Activated B cell treated with CpG ODN at 0.5 μM for 24 hours (primary cell): ENCODE measurements at regions not wholly inside any gene's neighbourhood (a gene's known extent, or its start where the extent isn't known, plus 50 kb on each side); places are given as distances from the start of the nearest gene placed in this dataset.

ENCODE experiments used
- ATAC-seq: fragments of 200-7000 bp; cut with Tn5 transposase; one replicate; pipeline ENCODE4 v1.10.0; 2021; ENCODE audit warnings: low read depth, mild to moderate bottlenecking, moderate library complexity
- CTCF ChIA-PET: fragments of 350-600 bp; sonication (Branson Sonifier 250); formaldehyde crosslinking; loops from one replicate; lab custom pipeline; 2021; ENCODE audit warnings: antibody characterized with exemption; lab: Charles Lee
- POLR2A ChIA-PET: fragments of 350-600 bp; sonication (Branson Sonifier 250); formaldehyde crosslinking; loops from one replicate; lab custom pipeline; 2021; ENCODE audit warnings: antibody characterized with exemption; lab: Charles Lee
- DNase-seq: peaks from one replicate; pipeline ENCODE4 v3.0.0; 2022
- H3K27ac Mint-ChIP-seq: one replicate; pipeline ENCODE4 v1.8.0; 2020; ENCODE audit warnings: mixed read lengths
- H3K27me3 Mint-ChIP-seq: one replicate; pipeline ENCODE4 v1.8.0; 2021; ENCODE audit warnings: mixed read lengths
- H3K36me3 Mint-ChIP-seq: one replicate; pipeline ENCODE4 v1.8.0; 2021; ENCODE audit warnings: low read depth, mixed read lengths
- H3K4me1 Mint-ChIP-seq: one replicate; pipeline ENCODE4 v1.8.0; 2021; ENCODE audit warnings: mixed read lengths
- H3K4me3 Mint-ChIP-seq: one replicate; pipeline ENCODE4 v1.8.0; 2020; ENCODE audit warnings: mild to moderate bottlenecking, mixed read lengths
- H3K9me3 Mint-ChIP-seq: one replicate; pipeline ENCODE4 v1.8.0; 2020; ENCODE audit warnings: mixed read lengths
- CTCF ChIP-seq: fragments of 200-600 bp; IDR thresholded peaks from one replicate; pipeline ENCODE4 v1.8.0; 2022; ENCODE audit warnings: antibody characterized with exemption, mild to moderate bottlenecking
- intact Hi-C: fragments of 100-400 bp; cut with micrococcal nuclease; formaldehyde crosslinking; loops from one replicate; pipeline ENCODE4 v1.15.1; 2024

GRCh38 chr22:27671413-27671935 is 130.1 kb downstream of the MN1 start:
- H3K36me3 Mint-ChIP-seq, result no peaks in the 10 kb centered on the region
- ATAC-seq (no peak), DNase-seq (no peak)
- H3K9me3 Mint-ChIP-seq, result peaks cover 4% of the 10 kb centered on the region
- CTCF ChIA-PET, result no interaction called here
- peaks cover 37% of the 10 kb centered on the region for H3K27me3 Mint-ChIP-seq
- H3K4me1 Mint-ChIP-seq, result no peaks in the 10 kb centered on the region
- intact Hi-C loops, result no loop called here
- TF ChIP-seq CTCF, result no peak
- no peak overlapping the region for H3K4me3 Mint-ChIP-seq
- no peak overlapping the region for H3K27ac Mint-ChIP-seq
- POLR2A ChIA-PET, result no interaction called here

- POLR2A ChIA-PET, result no interaction called here
- H3K36me3 Mint-ChIP-seq, result no peaks in the 10 kb centered on the region
- no peak overlapping the region for H3K27ac Mint-ChIP-seq
- no peaks in the 10 kb centered on the region for H3K9me3 Mint-ChIP-seq
- no peaks in the 10 kb centered on the region for H3K4me1 Mint-ChIP-seq
- DNase-seq, result no peak
- H3K4me3 Mint-ChIP-seq, result no peak overlapping the region
- intact Hi-C loops, result no loop called here
- no peak for ATAC-seq
- peaks cover 34% of the 10 kb centered on the region for H3K27me3 Mint-ChIP-seq
- CTCF ChIA-PET, result no interaction called here
- TF ChIP-seq CTCF, result no peak
Observed at GRCh38 chr22:27672721-27673418, 128.7 kb downstream of the MN1 start.

- no peak for TF ChIP-seq CTCF
- no peak for DNase-seq
- ATAC-seq, result no peak
- no peaks in the 10 kb centered on the region for H3K4me1 Mint-ChIP-seq
- H3K27me3 Mint-ChIP-seq, result peaks cover 27% of the 10 kb centered on the region
- ChIA-PET POLR2A (no interaction called here), CTCF (no interaction called here)
- H3K4me3 Mint-ChIP-seq, result no peak overlapping the region
- intact Hi-C loops, result no loop called here
- H3K27ac Mint-ChIP-seq, result no peak overlapping the region
- no peaks in the 10 kb centered on the region for H3K36me3 Mint-ChIP-seq
- no peaks in the 10 kb centered on the region for H3K9me3 Mint-ChIP-seq
Observed at GRCh38 chr22:27673839-27674238, 127.7 kb downstream of the MN1 start.

- no peak overlapping the region for H3K4me3 Mint-ChIP-seq
- POLR2A ChIA-PET, result no interaction called here
- no peaks in the 10 kb centered on the region for H3K4me1 Mint-ChIP-seq
- DNase-seq (no peak), ATAC-seq (no peak)
- H3K36me3 Mint-ChIP-seq, result no peaks in the 10 kb centered on the region
- CTCF ChIA-PET, result no interaction called here
- intact Hi-C loops, result no loop called here
- H3K27ac Mint-ChIP-seq, result no peak overlapping the region
- TF ChIP-seq CTCF, result no peak
- H3K9me3 Mint-ChIP-seq, result no peaks in the 10 kb centered on the region
- H3K27me3 Mint-ChIP-seq, result peaks cover 22% of the 10 kb centered on the region
Observed at GRCh38 chr22:27674261-27674923, 127.2 kb downstream of the MN1 start.

GRCh38 chr22:27676545-27677213 is 124.9 kb downstream of the MN1 start:
- Mint-ChIP-seq H3K27me3 (peaks cover 10% of the 10 kb centered on the region), H3K27ac (no peak overlapping the region), H3K9me3 (no peaks in the 10 kb centered on the region), H3K36me3 (no peaks in the 10 kb centered on the region), H3K4me3 (no peak overlapping the region), H3K4me1 (no peaks in the 10 kb centered on the region)
- ChIA-PET POLR2A (no interaction called here), CTCF (no interaction called here)
- intact Hi-C loops, result no loop called here
- TF ChIP-seq CTCF, result no peak
- no peak for DNase-seq
- no peak for ATAC-seq
